H1 (cell line): ENCODE measurements at regions not wholly inside any gene's neighbourhood (a gene's known extent, or its start where the extent isn't known, plus 50 kb on each side); places are given as distances from the start of the nearest gene placed in this dataset.

Experiments used
- CTCF ChIA-PET: fragments of 300-600 bp; sonication (Branson Sonifier 250); formaldehyde crosslinking; loops from one replicate; lab custom pipeline; 2021; ENCODE audit not compliant: partially characterized antibody; lab: Charles Lee
- POLR2A ChIA-PET: fragments of 300-600 bp; sonication (Branson Sonifier 250); formaldehyde crosslinking; loops from one replicate; lab custom pipeline; 2021; ENCODE audit warnings: inconsistent platforms; ENCODE audit not compliant: partially characterized antibody; lab: Charles Lee
- DNase-seq, 2 experiments: peaks; one replicate each; pipeline versions ENCODE4 v3.0.0 to v3.0.0-alpha.2; 2010 to 2022; ENCODE audit warnings: low spot score in 2 of 2, low read depth in 1 of 2, mixed read lengths in 1 of 2
- FAIRE-seq: peaks from 2 replicates; lab custom pipeline; 2011; peaks lifted over from hg19 to GRCh38; lab: Jason Lieb, UNC
- H2AFZ ChIP-seq: 2 replicates; pipeline ENCODE4 v1.8.1; 2012; ENCODE audit warnings: low read length, inconsistent platforms
- H2AK5ac ChIP-seq: 2 replicates; pipeline ENCODE4 v1.6.1; 2013; ENCODE audit warnings: low read depth, low read length
- H2BK120ac ChIP-seq: replicated peaks from 2 replicates; pipeline ENCODE3; 2013; ENCODE audit warnings: low read depth, low read length, inconsistent platforms
- H2BK12ac ChIP-seq: 2 replicates; pipeline ENCODE4 v1.6.1; 2013; ENCODE audit warnings: low read depth, low read length
- H2BK15ac ChIP-seq: 2 replicates; pipeline ENCODE4 v1.6.1; 2013; ENCODE audit warnings: low read length
- H2BK20ac ChIP-seq: 2 replicates; pipeline ENCODE4 v1.6.1; 2013; ENCODE audit warnings: low read length
- H2BK5ac ChIP-seq: 2 replicates; pipeline ENCODE4 v1.6.1; 2013; ENCODE audit warnings: low read depth, low read length
- H3K14ac ChIP-seq: 2 replicates; pipeline ENCODE4 v1.6.1; 2013; ENCODE audit warnings: inconsistent platforms; ENCODE audit not compliant: insufficient read length
- H3K18ac ChIP-seq: 2 replicates; pipeline ENCODE4 v1.6.1; 2013; ENCODE audit warnings: low read length; ENCODE audit errors: extremely low read depth
- H3K23ac ChIP-seq: 2 replicates; pipeline ENCODE4 v1.6.1; 2013; ENCODE audit warnings: inconsistent platforms; ENCODE audit not compliant: insufficient read length
- H3K23me2 ChIP-seq: 2 replicates; pipeline ENCODE4 v1.6.1; 2013; ENCODE audit warnings: low read depth, low read length
- H3K27ac ChIP-seq: 2 replicates; pipeline ENCODE4 v1.6.1; 2011; ENCODE audit warnings: low read depth, low read length, inconsistent platforms
- H3K27me3 ChIP-seq, 4 experiments: replicated peaks in 1 of 4; 1 replicate in 1 of 4; 2 replicates in 3 of 4; pipeline versions ENCODE4 v1.6.1 to v1.8.1; 2011 to 2013; ENCODE audit warnings: low read length in 3 of 4, mild to moderate bottlenecking in 3 of 4, inconsistent platforms in 2 of 4, mixed read lengths in 2 of 4, moderate library complexity in 1 of 4; ENCODE audit not compliant: control insufficient read depth in 3 of 4, insufficient read depth in 3 of 4; ENCODE audit errors: extremely low read depth in 1 of 4
- H3K36me3 ChIP-seq, 4 experiments: 2 replicates each; pipeline versions ENCODE4 v1.6.1 to v1.8.1; 2011 to 2013; ENCODE audit warnings: mild to moderate bottlenecking in 4 of 4, low read length in 3 of 4, moderate library complexity in 2 of 4, control low read depth in 1 of 4, inconsistent platforms in 1 of 4; ENCODE audit not compliant: insufficient read depth in 4 of 4, control insufficient read depth in 2 of 4
- H3K4ac ChIP-seq: replicated peaks from 2 replicates; pipeline ENCODE3; 2013; ENCODE audit warnings: low read length, low read depth, mixed read lengths, inconsistent platforms; ENCODE audit not compliant: insufficient read length
- H3K4me1 ChIP-seq, 4 experiments: replicated peaks in 1 of 4; 1 replicate in 1 of 4; 2 replicates in 3 of 4; pipeline versions ENCODE4 v1.6.1 to v1.8.1; 2011 to 2013; ENCODE audit warnings: low read length in 3 of 4, inconsistent platforms in 2 of 4, mixed read lengths in 1 of 4; ENCODE audit not compliant: insufficient read depth in 4 of 4, control insufficient read depth in 3 of 4
- H3K4me2 ChIP-seq, 2 experiments: 2 replicates each; pipeline versions ENCODE4 v1.6.1 to v1.8.1; 2011 to 2013; ENCODE audit warnings: low read depth in 2 of 2, low read length in 2 of 2, control low read depth in 1 of 2, inconsistent platforms in 1 of 2, mild to moderate bottlenecking in 1 of 2; ENCODE audit not compliant: insufficient read depth in 1 of 2
- H3K4me3 ChIP-seq, 4 experiments: fragments of 200-600, 300-600 bp in 1 of 4; sonication (generic), shearing (Covaris generic), sonication (Bioruptor Twin) in 1 of 4; 2 replicates each; pipeline versions ENCODE4 v1.5.1 to v1.8.1; 2011 to 2016; ENCODE audit warnings: low read length in 4 of 4, low read depth in 3 of 4, control low read depth in 2 of 4, inconsistent platforms in 2 of 4, mild to moderate bottlenecking in 2 of 4, mixed read lengths in 1 of 4, moderate library complexity in 1 of 4; ENCODE audit not compliant: insufficient read depth in 2 of 4; ENCODE audit errors: extremely low read depth in 1 of 4
- H3K56ac ChIP-seq: replicated peaks from 2 replicates; pipeline ENCODE3; 2013; ENCODE audit warnings: low read depth, mild to moderate bottlenecking, mixed read lengths, low read length, inconsistent platforms; ENCODE audit not compliant: insufficient read length
- H3K79me1 ChIP-seq: 2 replicates; pipeline ENCODE4 v1.6.1; 2013; ENCODE audit warnings: low read depth, low read length, control low read depth
- H3K79me2 ChIP-seq, 2 experiments: 2 replicates each; pipeline versions ENCODE4 v1.6.1 to v1.8.1; 2012 to 2013; ENCODE audit warnings: low read length in 2 of 2, mild to moderate bottlenecking in 2 of 2, inconsistent platforms in 1 of 2; ENCODE audit not compliant: insufficient read depth in 2 of 2, control insufficient read depth in 1 of 2
- H3K9ac ChIP-seq, 4 experiments: replicated peaks in 1 of 4; 1 replicate in 1 of 4; 2 replicates in 3 of 4; pipeline versions ENCODE4 v1.6.1 to v1.8.1; 2011 to 2013; ENCODE audit warnings: low read depth in 3 of 4, low read length in 3 of 4, control low read depth in 2 of 4, mild to moderate bottlenecking in 2 of 4, moderate library complexity in 2 of 4, inconsistent platforms in 1 of 4; ENCODE audit errors: extremely low read depth in 1 of 4
- H3K9me3 ChIP-seq, 2 experiments: 2 replicates each; pipeline versions ENCODE4 v1.6.1 to v1.8.1; 2012 to 2013; ENCODE audit warnings: mild to moderate bottlenecking in 2 of 2, moderate library complexity in 2 of 2, control low read depth in 1 of 2, inconsistent platforms in 1 of 2, low read depth in 1 of 2, low read length in 1 of 2, mixed read lengths in 1 of 2; ENCODE audit not compliant: insufficient read depth in 2 of 2
- H4K20me1 ChIP-seq, 2 experiments: replicated peaks in 1 of 2; 2 replicates each; pipeline versions ENCODE3 to v1.8.1; 2011 to 2013; ENCODE audit warnings: inconsistent platforms in 2 of 2, low read length in 2 of 2, mild to moderate bottlenecking in 1 of 2; ENCODE audit not compliant: insufficient read depth in 2 of 2, control insufficient read depth in 1 of 2
- H4K5ac ChIP-seq: 2 replicates; pipeline ENCODE4 v1.6.1; 2013; ENCODE audit warnings: low read length, low read depth, mixed read lengths, inconsistent platforms; ENCODE audit not compliant: insufficient read length
- H4K8ac ChIP-seq: 2 replicates; pipeline ENCODE4 v1.8.0; 2013; ENCODE audit warnings: mild to moderate bottlenecking, moderate library complexity, low read length, inconsistent platforms; ENCODE audit not compliant: insufficient read depth; ENCODE audit errors: extremely low read depth
- H4K91ac ChIP-seq: replicated peaks from 2 replicates; pipeline ENCODE3; 2013; ENCODE audit warnings: low read length, mixed read lengths, inconsistent platforms; ENCODE audit not compliant: insufficient read length
- GABPA ChIP-seq: IDR thresholded peaks from 2 replicates; pipeline ENCODE4 v1.6.1; 2011; ENCODE audit warnings: mild to moderate bottlenecking, low read length, moderate library complexity, borderline replicate concordance; ENCODE audit not compliant: insufficient read depth
- TBP ChIP-seq: IDR thresholded peaks from 2 replicates; pipeline ENCODE4 v1.6.1; 2011; ENCODE audit warnings: low read depth, low read length, improper control_type of control experiment
- WGBS, 2 experiments: shearing (Covaris generic) in 1 of 2; methylation state at CpG; one replicate each; pipeline versions ENCODE4 v1.1.6 to v1.1.7; 2013 to 2015; ENCODE audit warnings: low lambda C conversion rate in 2 of 2, mixed read lengths in 2 of 2, inconsistent platforms in 1 of 2, low coverage in 1 of 2, missing lambda C conversion rate in 1 of 2; ENCODE audit not compliant: insufficient replicate concordance in 2 of 2, insufficient coverage in 1 of 2, insufficient read length in 1 of 2; ENCODE audit errors: extremely low coverage in 1 of 2, missing lambda C conversion rate in 1 of 2; 5-methylcytosine and 5-hydroxymethylcytosine counted together
- TF ChIP-seq, protein P1 (sequence below): IDR thresholded peaks from 2 replicates; pipeline ENCODE4 v1.6.1; 2011; ENCODE audit warnings: low read length, improper control_type of control experiment

- FAIRE-seq: no peak
- WGBS, 2 experiments: 91% methylated on average over 1 of the region's 1 CpG; no CpG with 5 or more reads in 1 of the 2 experiments
- H3K4ac ChIP-seq: no peak overlapping the region
These were observed 305.1 kb downstream of the TTC6 start for GRCh38 chr14:37900561-37900960.

More at GRCh38 chr14:37900561-37900960, 305.1 kb downstream of the TTC6 start:
- TF ChIP-seq TBP (no peak), GABPA (no peak)
- TF ChIP-seq, protein P1, sequence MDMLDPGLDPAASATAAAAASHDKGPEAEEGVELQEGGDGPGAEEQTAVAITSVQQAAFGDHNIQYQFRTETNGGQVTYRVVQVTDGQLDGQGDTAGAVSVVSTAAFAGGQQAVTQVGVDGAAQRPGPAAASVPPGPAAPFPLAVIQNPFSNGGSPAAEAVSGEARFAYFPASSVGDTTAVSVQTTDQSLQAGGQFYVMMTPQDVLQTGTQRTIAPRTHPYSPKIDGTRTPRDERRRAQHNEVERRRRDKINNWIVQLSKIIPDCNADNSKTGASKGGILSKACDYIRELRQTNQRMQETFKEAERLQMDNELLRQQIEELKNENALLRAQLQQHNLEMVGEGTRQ: no peak
- Histone ChIP-seq H3K14ac (no peak overlapping the region), H3K27me3 (peaks cover 0 to 5% (median under 1%) of the 10 kb centered on the region in 4 experiments; a peak in 2 of 7 replicates), H4K91ac (no peak overlapping the region), H3K27ac (no peak overlapping the region), H3K9me3 (no peaks in the 10 kb centered on the region), H2BK15ac (no peak overlapping the region), H2AFZ (no peak overlapping the region), H3K4me2 (no peak overlapping the region), H3K23me2 (no peaks in the 10 kb centered on the region), H4K8ac (no peak overlapping the region), H3K4me3 (no peak overlapping the region), H3K9ac (no peak overlapping the region), H3K56ac (no peak overlapping the region), H2BK20ac (no peak overlapping the region), H3K36me3 (no peaks in the 10 kb centered on the region), H3K18ac (no peak overlapping the region), H2AK5ac (no peak overlapping the region), H3K23ac (no peak overlapping the region), H2BK12ac (no peak overlapping the region), H3K79me2 (no peaks in the 10 kb centered on the region), H4K5ac (no peak overlapping the region), H2BK5ac (no peak overlapping the region), H4K20me1 (no peaks in the 10 kb centered on the region), H3K79me1 (no peaks in the 10 kb centered on the region), H3K4me1 (peaks cover 0 to 2% (median 0%) of the 10 kb centered on the region in 4 experiments; a peak in 1 of 7 replicates), H2BK120ac (no peak overlapping the region)
- DNase-seq: no peak
- ChIA-PET POLR2A (interaction anchor here (4.9 kb wide), 1 partner anchor 301 kb away, joined by 31 read pairs; no protein-coding TSS in a partner anchor), CTCF (no interaction called here)
